Gastroesophageal sphincter (tissue), 3 donors: ENCODE measurements at regions not wholly inside any gene's neighbourhood (a gene's known extent, or its start where the extent isn't known, plus 50 kb on each side); places are given as distances from the start of the nearest gene placed in this dataset.

Experiments
- CTCF ChIP-seq, 4 experiments: fragments of 200-600 bp in 2 of 4; fragments of 450-650 bp in 2 of 4; sonication (generic) in 1 of 4; IDR thresholded peaks; one replicate each; pipeline ENCODE4 v1.5.1; 2017 to 2019; ENCODE audit warnings: antibody characterized with exemption in 4 of 4, mild to moderate bottlenecking in 2 of 4, moderate library complexity in 2 of 4
- POLR2A ChIP-seq, 2 donors: fragments of 450-650 bp; IDR thresholded peaks; one replicate each; pipeline ENCODE4 v1.6.1; 2017; ENCODE audit warnings: antibody characterized with exemption in 2 of 2, mild to moderate bottlenecking in 2 of 2, moderate library complexity in 1 of 2
- POLR2AphosphoS5 ChIP-seq: sonication (generic); formaldehyde crosslinking; IDR thresholded peaks from one replicate; pipeline ENCODE4 v1.6.1; 2017; ENCODE audit warnings: antibody characterized with exemption

- TF ChIP-seq POLR2AphosphoS5, result no peak
- no peak for TF ChIP-seq CTCF (IDR thresholded peaks at IDR 0.05)
- TF ChIP-seq POLR2A (IDR thresholded peaks at IDR 0.05), result no peak
These were observed 359.4 kb upstream of the KCNH7 start for GRCh38 chr2:163198007-163198406.
